Left lung (tissue), 4 donors: ENCODE measurements at regions not wholly inside any gene's neighbourhood (a gene's known extent, or its start where the extent isn't known, plus 50 kb on each side); places are given as distances from the start of the nearest gene placed in this dataset.

Experiments
- ATAC-seq: fragments of 200-7000 bp; cut with Tn5 transposase; one replicate; pipeline ENCODE4 v1.9.1; 2020; ENCODE audit warnings: moderate library complexity
- DNase-seq, 4 donors: peaks; one replicate each; pipeline ENCODE4 v3.0.0-alpha.2; 2013 to 2020
- H3K27ac ChIP-seq, 2 donors: fragments of 200-600 bp; sonication (generic) in 1 of 2; one replicate each; pipeline versions ENCODE4 v1.5.0 to v1.8.0; 2020 to 2021
- H3K27me3 ChIP-seq, 2 donors: fragments of 200-600 bp; sonication (generic) in 1 of 2; one replicate each; pipeline versions ENCODE4 v1.5.0 to v1.8.0; 2020 to 2021
- H3K36me3 ChIP-seq, 2 donors: fragments of 200-600 bp; sonication (generic) in 1 of 2; one replicate each; pipeline versions ENCODE4 v1.5.0 to v1.8.0; 2020 to 2021
- H3K4me1 ChIP-seq, 2 donors: fragments of 200-600 bp; one replicate each; pipeline ENCODE4 v1.8.0; 2021
- H3K4me3 ChIP-seq, 2 donors: fragments of 200-600 bp; sonication (generic) in 1 of 2; one replicate each; pipeline versions ENCODE4 v1.5.0 to v1.8.0; 2020 to 2021; ENCODE audit warnings: mild to moderate bottlenecking in 1 of 2
- H3K9me3 ChIP-seq, 2 donors: fragments of 200-600 bp; sonication (generic) in 1 of 2; one replicate each; pipeline versions ENCODE4 v1.5.0 to v1.8.0; 2020 to 2021
- CTCF ChIP-seq, 2 donors: fragments of 200-600 bp; sonication (generic) in 1 of 2; IDR thresholded peaks; one replicate each; pipeline versions ENCODE4 v1.5.0 to v1.8.0; 2021; ENCODE audit warnings: antibody characterized with exemption in 2 of 2
- intact Hi-C, 2 donors: fragments of 100-400 bp; cut with DNase I; formaldehyde crosslinking; loops; one replicate each; pipeline versions ENCODE4 v1.11.2 to v1.14.2; 2022
- donor health status: DM: no; HTN: yes; CAD: no.
- donor health status: DM: no; HTN: no; CAD: no.

- Histone ChIP-seq H3K27me3 (no peaks in the 10 kb centered on the region), H3K4me1 (no peaks in the 10 kb centered on the region), H3K27ac (no peak overlapping the region), H3K36me3 (no peaks in the 10 kb centered on the region), H3K4me3 (no peak overlapping the region), H3K9me3 (no peaks in the 10 kb centered on the region)
- intact Hi-C loops: no loop called here
- TF ChIP-seq CTCF (IDR thresholded peaks at IDR 0.05): no peak
- DNase-seq (no peak), ATAC-seq (no peak)
These were observed 74.7 kb upstream of the CNTN4 start for GRCh38 chr3:2023959-2024358.

- Histone ChIP-seq H3K4me1 (no peaks in the 10 kb centered on the region), H3K9me3 (no peaks in the 10 kb centered on the region), H3K27ac (no peak overlapping the region), H3K4me3 (no peak overlapping the region), H3K27me3 (no peaks in the 10 kb centered on the region), H3K36me3 (no peaks in the 10 kb centered on the region)
- DNase-seq: no peak
- intact Hi-C loops: no loop called here
- TF ChIP-seq CTCF (IDR thresholded peaks at IDR 0.05): no peak
- ATAC-seq: no peak
These were observed 74.0 kb upstream of the CNTN4 start for GRCh38 chr3:2024713-2025112.

DNA sequence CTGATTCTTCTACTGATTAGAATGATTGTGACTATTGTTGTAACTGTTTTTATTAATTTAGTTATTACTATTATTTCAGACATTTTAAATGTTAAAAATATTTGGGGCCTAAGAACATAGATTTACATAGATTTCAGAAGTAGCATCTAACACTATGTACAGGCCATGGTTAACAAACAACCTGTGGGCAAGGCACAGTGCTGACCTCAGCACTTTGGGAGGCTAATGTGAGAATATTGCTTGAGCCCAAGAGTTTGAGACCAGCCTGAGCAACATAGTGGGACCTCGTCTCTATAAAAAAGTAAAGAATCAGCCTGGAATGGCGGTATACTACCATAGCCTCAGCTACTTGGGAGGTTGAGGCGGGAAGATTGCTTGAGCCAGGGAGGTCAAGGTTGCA is 69.1 kb upstream of the CNTN4 start:
- H3K4me3 ChIP-seq: no peak overlapping the region
- ATAC-seq: no peak
- no peak for TF ChIP-seq CTCF (IDR thresholded peaks at IDR 0.05)
- DNase-seq: no peak
- no peak overlapping the region for H3K27ac ChIP-seq
- intact Hi-C loops: no loop called here
- H3K36me3 ChIP-seq: no peaks in the 10 kb centered on the region
- H3K4me1 ChIP-seq: no peaks in the 10 kb centered on the region
- H3K27me3 ChIP-seq: no peaks in the 10 kb centered on the region
- peaks cover 0 to 5% of the 10 kb centered on the region in 2 donors for H3K9me3 ChIP-seq

GRCh38 chr3:2036076-2036475 is 62.6 kb upstream of the CNTN4 start:
- intact Hi-C loops: no loop called here
- ATAC-seq (no peak), DNase-seq (no peak)
- H3K36me3 ChIP-seq: no peaks in the 10 kb centered on the region
- H3K27me3 ChIP-seq: no peaks in the 10 kb centered on the region
- TF ChIP-seq CTCF (IDR thresholded peaks at IDR 0.05): no peak
- peaks cover 0 to 3% of the 10 kb centered on the region in 2 donors for H3K9me3 ChIP-seq
- H3K27ac ChIP-seq: no peak overlapping the region
- no peaks in the 10 kb centered on the region for H3K4me1 ChIP-seq
- H3K4me3 ChIP-seq: no peak overlapping the region

DNA sequence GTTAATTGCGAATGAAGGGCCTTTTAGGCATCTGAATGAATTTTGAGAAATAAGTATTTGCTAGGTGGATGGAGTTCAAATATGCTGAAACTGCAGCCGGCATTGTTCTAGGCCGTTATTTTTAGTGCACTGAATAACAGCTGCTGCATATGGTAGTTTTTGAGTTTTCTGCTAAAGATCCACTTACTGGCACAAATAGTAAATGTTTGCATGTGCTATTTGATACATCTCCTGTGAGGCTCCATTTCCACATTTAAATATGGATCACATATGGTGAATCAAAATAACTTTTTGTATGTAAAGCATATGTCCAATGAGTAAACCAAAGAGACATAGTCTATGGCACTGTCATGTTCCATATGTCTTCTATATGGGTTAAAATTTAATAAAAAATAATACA is 56.7 kb upstream of the CNTN4 start:
- ATAC-seq: no peak

More for the DNA sequence above, 56.7 kb upstream of the CNTN4 start:
- no peak for TF ChIP-seq CTCF (IDR thresholded peaks at IDR 0.05)
- Histone ChIP-seq H3K36me3 (no peaks in the 10 kb centered on the region), H3K27ac (no peak overlapping the region), H3K9me3 (no peaks in the 10 kb centered on the region), H3K4me3 (no peak overlapping the region), H3K4me1 (no peaks in the 10 kb centered on the region), H3K27me3 (no peaks in the 10 kb centered on the region)
- no peak for DNase-seq
- intact Hi-C loops: no loop called here
